CD4-positive, CD25-positive, alpha-beta regulatory T cell (primary cell): ENCODE measurements at regions not wholly inside any gene's neighbourhood (a gene's known extent, or its start where the extent isn't known, plus 50 kb on each side); places are given as distances from the start of the nearest gene placed in this dataset.
"Not testable (repeated sequence)": the region's sequence is repeated elsewhere in the genome, so short reads cannot be mapped to it uniquely, and the experiment has no call there.

Experiments
- ATAC-seq, 2 donors: fragments of 150-1000 bp; cut with Tn5 transposase; one replicate each; pipeline ENCODE4 v1.10.0; 2021; ENCODE audit warnings: low read depth in 2 of 2, moderate number of reproducible peaks in 2 of 2, moderate library complexity in 1 of 2
- DNase-seq, 3 donors: peaks; one replicate each; pipeline versions ENCODE4 v3.0.0 to v3.0.0-alpha.2; 2012 to 2022; ENCODE audit warnings: mixed read lengths in 1 of 3
- H3K27ac ChIP-seq: one replicate; pipeline ENCODE4 v1.7.0; 2013; ENCODE audit warnings: mild to moderate bottlenecking, low read length; ENCODE audit not compliant: insufficient read depth, poor library complexity, severe bottlenecking
- H3K27me3 ChIP-seq: one replicate; pipeline ENCODE4 v1.7.0; 2013; ENCODE audit warnings: low read length; ENCODE audit not compliant: control insufficient read depth, insufficient read depth
- H3K36me3 ChIP-seq: one replicate; pipeline ENCODE4 v1.7.0; 2013; ENCODE audit warnings: mild to moderate bottlenecking, low read length, moderate library complexity; ENCODE audit not compliant: control insufficient read depth, insufficient read depth
- H3K4me1 ChIP-seq: 2 replicates; pipeline ENCODE4 v1.7.0; 2013; ENCODE audit warnings: mild to moderate bottlenecking, low read length; ENCODE audit not compliant: insufficient read depth, control insufficient read depth, poor library complexity, severe bottlenecking
- H3K4me3 ChIP-seq: one replicate; pipeline ENCODE4 v1.7.0; 2013; ENCODE audit warnings: low read depth, mild to moderate bottlenecking, low read length, moderate library complexity
- H3K9me3 ChIP-seq, 2 experiments: 1 replicate in 1 of 2; 2 replicates in 1 of 2; pipeline ENCODE4 v1.7.0; 2013; ENCODE audit warnings: low read length in 2 of 2, mild to moderate bottlenecking in 1 of 2, moderate library complexity in 1 of 2; ENCODE audit not compliant: control insufficient read depth in 2 of 2
- H3K27ac Mint-ChIP-seq, 3 donors: one replicate each; pipeline ENCODE4 v1.8.0; 2020 to 2022; ENCODE audit warnings: mild to moderate bottlenecking in 3 of 3, mixed read lengths in 3 of 3, moderate library complexity in 2 of 3
- H3K27me3 Mint-ChIP-seq: one replicate; pipeline ENCODE4 v1.8.0; 2022; ENCODE audit warnings: mild to moderate bottlenecking, mixed read lengths
- H3K36me3 Mint-ChIP-seq: one replicate; pipeline ENCODE4 v1.8.0; 2020; ENCODE audit warnings: mixed read lengths
- H3K4me1 Mint-ChIP-seq, 4 donors: one replicate each; pipeline ENCODE4 v1.8.0; 2020 to 2022; ENCODE audit warnings: mixed read lengths in 4 of 4, mild to moderate bottlenecking in 1 of 4
- H3K4me3 Mint-ChIP-seq, 4 donors: one replicate each; pipeline ENCODE4 v1.8.0; 2020 to 2022; ENCODE audit warnings: mild to moderate bottlenecking in 4 of 4, mixed read lengths in 4 of 4, moderate library complexity in 3 of 4
- H3K9me3 Mint-ChIP-seq, 7 donors: one replicate each; pipeline ENCODE4 v1.8.0; 2020 to 2022; ENCODE audit warnings: mixed read lengths in 7 of 7, mild to moderate bottlenecking in 3 of 7, moderate library complexity in 2 of 7

DNA sequence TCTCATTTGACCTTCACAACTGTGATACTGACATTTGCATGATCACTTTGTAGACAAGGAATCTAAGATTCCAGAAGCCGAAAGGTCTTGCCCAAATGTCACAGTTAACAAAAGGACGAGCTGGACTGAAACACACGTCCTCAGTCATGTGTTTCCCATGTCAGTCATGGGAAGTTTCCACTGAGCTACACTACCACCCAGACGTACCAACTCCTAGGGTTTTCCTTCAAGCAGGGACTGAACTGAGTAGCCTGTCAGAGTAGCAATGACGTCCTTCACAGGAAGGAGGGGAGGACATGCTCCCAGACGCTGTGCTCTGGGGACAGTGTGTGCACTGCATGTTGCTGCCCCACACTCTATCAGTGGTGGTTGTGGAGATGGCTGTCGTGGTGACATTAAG is 215.8 kb upstream of the SMLR1 start:
- Histone ChIP-seq H3K4me3 (no peak overlapping the region), H3K36me3 (no peaks in the 10 kb centered on the region), H3K27me3 (no peaks in the 10 kb centered on the region), H3K4me1 (no peaks in the 10 kb centered on the region), H3K27ac (no peak overlapping the region), H3K9me3 (no peaks in the 10 kb centered on the region)
- no peak for ATAC-seq
- H3K4me1 Mint-ChIP-seq = peaks cover 0 to 4% (median 1%) of the 10 kb centered on the region in 4 donors
- no peaks in the 10 kb centered on the region for H3K9me3 Mint-ChIP-seq
- H3K27ac Mint-ChIP-seq = no peak overlapping the region
- no peaks in the 10 kb centered on the region for H3K27me3 Mint-ChIP-seq
- no peak for DNase-seq
- H3K4me3 Mint-ChIP-seq = no peak overlapping the region
- no peaks in the 10 kb centered on the region for H3K36me3 Mint-ChIP-seq

GRCh38 chr6:130613176-130613575 is 214.0 kb upstream of the SMLR1 start:
- Histone ChIP-seq H3K4me3 (no peak overlapping the region), H3K9me3 (no peaks in the 10 kb centered on the region), H3K4me1 (no peaks in the 10 kb centered on the region), H3K27ac (no peak overlapping the region), H3K36me3 (no peaks in the 10 kb centered on the region), H3K27me3 (no peaks in the 10 kb centered on the region)
- DNase-seq (no peak), ATAC-seq (no peak)
- peaks cover 0 to 1% (median 0%) of the 10 kb centered on the region in 7 donors for H3K9me3 Mint-ChIP-seq
- H3K4me1 Mint-ChIP-seq = peaks cover 0 to 4% (median 1%) of the 10 kb centered on the region in 4 donors
- H3K36me3 Mint-ChIP-seq = no peaks in the 10 kb centered on the region
- peaks cover 5% of the 10 kb centered on the region for H3K27me3 Mint-ChIP-seq
- H3K27ac Mint-ChIP-seq = no peak overlapping the region
- H3K4me3 Mint-ChIP-seq = no peak overlapping the region

DNA sequence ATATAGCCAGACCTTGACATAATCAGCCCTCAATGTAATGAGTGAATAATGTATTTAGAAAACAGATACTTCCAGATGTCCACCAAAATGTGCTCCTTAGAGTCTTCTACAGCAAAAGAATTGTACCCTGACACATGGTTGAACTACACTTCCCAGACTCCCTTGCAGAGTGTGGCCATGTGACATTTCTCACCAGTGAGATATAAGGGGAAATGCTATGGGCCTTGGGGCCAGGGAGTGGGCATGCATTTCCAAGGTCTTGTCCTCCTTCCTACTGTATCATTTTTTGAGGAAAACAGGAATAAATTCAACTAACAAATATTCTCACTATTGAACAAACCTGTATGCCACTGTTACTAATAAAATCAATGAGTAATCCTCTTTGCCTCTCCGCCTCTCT is 211.4 kb upstream of the SMLR1 start:
- no peak overlapping the region for H3K4me3 ChIP-seq
- Mint-ChIP-seq H3K4me3 (no peak overlapping the region), H3K4me1 (peaks cover 0 to 8% (median 6%) of the 10 kb centered on the region in 4 donors), H3K27ac (no peak overlapping the region), H3K27me3 (peaks cover 5% of the 10 kb centered on the region), H3K9me3 (peaks cover 0 to 1% (median 0%) of the 10 kb centered on the region in 7 donors), H3K36me3 (no peaks in the 10 kb centered on the region)
- no peaks in the 10 kb centered on the region for H3K4me1 ChIP-seq
- H3K27me3 ChIP-seq = no peaks in the 10 kb centered on the region
- no peaks in the 10 kb centered on the region for H3K36me3 ChIP-seq
- no peak overlapping the region for H3K27ac ChIP-seq
- no peak for ATAC-seq
- DNase-seq = no peak
- no peaks in the 10 kb centered on the region for H3K9me3 ChIP-seq

GRCh38 chr6:130617658-130618057 is 209.5 kb upstream of the SMLR1 start:
- Mint-ChIP-seq H3K27ac (no peak overlapping the region), H3K4me3 (no peak overlapping the region), H3K9me3 (peaks cover 0 to 1% (median 0%) of the 10 kb centered on the region in 7 donors), H3K4me1 (peaks cover 0 to 14% (median 4%) of the 10 kb centered on the region in 4 donors), H3K27me3 (peaks cover 5% of the 10 kb centered on the region), H3K36me3 (no peaks in the 10 kb centered on the region)
- Histone ChIP-seq H3K4me1 (no peaks in the 10 kb centered on the region), H3K9me3 (no peaks in the 10 kb centered on the region), H3K36me3 (no peaks in the 10 kb centered on the region), H3K4me3 (no peak overlapping the region), H3K27me3 (no peaks in the 10 kb centered on the region), H3K27ac (no peak overlapping the region)
- DNase-seq (no peak), ATAC-seq (no peak)

DNA sequence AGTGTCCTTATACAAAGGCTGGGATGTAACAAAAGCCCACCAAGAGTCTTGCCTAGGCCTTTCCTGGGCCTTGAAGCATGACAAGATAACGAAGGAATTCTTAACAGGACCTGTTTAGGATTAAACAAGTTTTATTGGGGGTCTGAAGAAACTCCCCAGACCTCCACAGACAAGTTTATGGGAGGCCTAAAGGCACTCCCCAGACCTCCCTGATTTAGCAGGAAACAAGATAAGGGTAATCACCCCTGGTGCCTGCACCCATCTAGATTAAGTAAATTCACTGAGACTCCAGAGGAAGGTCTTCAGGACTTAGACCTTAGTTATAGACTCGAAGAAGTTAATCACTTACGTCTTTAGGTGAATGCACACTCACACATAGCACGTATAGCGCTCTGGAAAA is 208.4 kb upstream of the SMLR1 start:
- not testable (repeated sequence) for DNase-seq

DNA sequence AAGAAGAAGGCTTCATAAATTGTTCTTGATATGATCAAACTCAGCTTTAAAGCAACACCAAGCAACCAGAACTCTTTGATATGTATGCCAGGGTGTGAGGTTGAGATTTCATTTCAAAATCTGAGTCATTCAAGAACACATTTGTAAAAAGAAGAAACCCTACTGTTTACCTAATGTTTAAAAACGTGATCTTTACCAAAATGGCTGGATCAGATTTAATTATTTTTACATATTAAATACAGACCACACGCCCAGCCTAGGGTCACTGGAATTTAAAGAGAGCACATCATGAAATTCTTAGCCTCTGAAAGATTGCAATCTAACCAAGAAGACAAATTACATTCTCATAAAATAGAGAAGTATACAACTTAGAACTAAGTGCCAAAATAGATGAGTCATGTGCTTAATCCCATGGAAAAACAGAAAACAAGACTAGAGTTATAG is 206.8 kb upstream of the SMLR1 start:
- Mint-ChIP-seq H3K9me3 (peaks cover 0 to 10% (median 1%) of the 10 kb centered on the region in 7 donors), H3K4me1 (peaks cover 0 to 29% (median 6%) of the 10 kb centered on the region in 4 donors), H3K27ac (no peak overlapping the region), H3K4me3 (no peak overlapping the region), H3K36me3 (no peaks in the 10 kb centered on the region), H3K27me3 (peaks cover 5% of the 10 kb centered on the region)
- no peak overlapping the region for H3K27ac ChIP-seq
- H3K4me3 ChIP-seq = no peak overlapping the region
- H3K27me3 ChIP-seq = no peaks in the 10 kb centered on the region
- no peaks in the 10 kb centered on the region for H3K9me3 ChIP-seq
- peak in 1 of 3 donors; percentile 27 for DNase-seq
- H3K36me3 ChIP-seq = no peaks in the 10 kb centered on the region
- ATAC-seq = no peak
- H3K4me1 ChIP-seq = peaks cover 3% of the 10 kb centered on the region

More for the DNA sequence above, 208.4 kb upstream of the SMLR1 start:
- H3K27me3 ChIP-seq, H3K36me3 ChIP-seq, H3K27ac Mint-ChIP-seq, H3K4me3 ChIP-seq, H3K27ac ChIP-seq, H3K36me3 Mint-ChIP-seq, H3K4me3 Mint-ChIP-seq, H3K27me3 Mint-ChIP-seq, H3K9me3 ChIP-seq, H3K4me1 ChIP-seq, ATAC-seq: not testable (repeated sequence)
- Mint-ChIP-seq H3K9me3 (peaks cover 0 to 10% (median 1%) of the 10 kb centered on the region in 7 donors), H3K4me1 (peaks cover 0 to 19% (median 4%) of the 10 kb centered on the region in 4 donors)

GRCh38 chr6:130622142-130622541 is 205.1 kb upstream of the SMLR1 start:
- Histone ChIP-seq H3K4me1 (peaks cover 3% of the 10 kb centered on the region), H3K36me3 (no peaks in the 10 kb centered on the region), H3K27me3 (no peaks in the 10 kb centered on the region), H3K27ac (no peak overlapping the region), H3K4me3 (no peak overlapping the region), H3K9me3 (no peaks in the 10 kb centered on the region)
- DNase-seq (no peak), ATAC-seq (no peak)
- Mint-ChIP-seq H3K4me1 (peaks cover 0 to 38% (median 6%) of the 10 kb centered on the region in 4 donors), H3K27me3 (no peaks in the 10 kb centered on the region), H3K4me3 (no peak overlapping the region), H3K9me3 (peaks cover 0 to 10% (median 1%) of the 10 kb centered on the region in 7 donors), H3K36me3 (no peaks in the 10 kb centered on the region), H3K27ac (no peak overlapping the region)

GRCh38 chr6:130624046-130624445 is 203.2 kb upstream of the SMLR1 start:
- Histone ChIP-seq H3K27me3 (no peaks in the 10 kb centered on the region), H3K4me3 (no peak overlapping the region), H3K9me3 (no peaks in the 10 kb centered on the region), H3K27ac (no peak overlapping the region), H3K36me3 (no peaks in the 10 kb centered on the region), H3K4me1 (peaks cover 3% of the 10 kb centered on the region)
- Mint-ChIP-seq H3K27ac (no peak overlapping the region), H3K36me3 (no peaks in the 10 kb centered on the region), H3K9me3 (peaks cover 0 to 10% (median 1%) of the 10 kb centered on the region in 7 donors), H3K4me1 (peaks cover 0 to 38% (median 6%) of the 10 kb centered on the region in 4 donors), H3K27me3 (no peaks in the 10 kb centered on the region), H3K4me3 (no peak overlapping the region)
- no peak for ATAC-seq
- peak in 1 of 3 donors; percentile 21 for DNase-seq
